ENCODE measurements at regions not wholly inside any gene's neighbourhood (a gene's known extent, or its start where the extent isn't known, plus 50 kb on each side); places are given as distances from the start of the nearest gene placed in this dataset.
"Not testable (repeated sequence)": the region's sequence is repeated elsewhere in the genome, so short reads cannot be mapped to it uniquely, and the experiment has no call there.

DNA sequence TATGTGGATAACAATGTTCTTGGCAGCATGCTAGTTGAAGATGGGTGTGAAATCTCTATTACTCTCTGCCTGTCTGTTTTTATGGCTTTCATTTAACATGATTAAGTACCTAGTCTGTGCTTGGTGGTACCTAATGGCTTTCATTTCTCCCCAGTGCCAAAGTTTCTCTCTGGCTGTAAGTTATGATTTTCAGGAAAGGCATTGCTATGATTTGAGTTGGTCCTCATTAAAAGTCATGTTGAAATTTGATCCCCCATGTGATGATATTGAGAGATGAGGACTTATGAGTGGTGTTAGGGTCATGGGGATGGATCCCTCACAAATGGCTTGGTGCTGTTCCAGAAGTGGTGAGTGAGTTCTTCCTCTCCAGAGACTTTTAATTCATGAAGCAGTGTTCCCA is 162.4 kb upstream of the IL15 start:
- Histone ChIP-seq H3K9me3 (no peaks in the 10 kb centered on the region), H3K27me3 (no peaks in the 10 kb centered on the region), H3K4me3 (no peak overlapping the region), H3K4me1 (no peaks in the 10 kb centered on the region), H3K27ac (no peak overlapping the region), H3K36me3 (no peaks in the 10 kb centered on the region)
- no peak for ATAC-seq
- in situ Hi-C loops (cut with MboI; ENCODE audit: low sequenced_read_pairs in 4 of 4) = no loop called here
- no peak for TF ChIP-seq POLR2A (IDR thresholded peaks at IDR 0.05)
- TF ChIP-seq, protein P1, sequence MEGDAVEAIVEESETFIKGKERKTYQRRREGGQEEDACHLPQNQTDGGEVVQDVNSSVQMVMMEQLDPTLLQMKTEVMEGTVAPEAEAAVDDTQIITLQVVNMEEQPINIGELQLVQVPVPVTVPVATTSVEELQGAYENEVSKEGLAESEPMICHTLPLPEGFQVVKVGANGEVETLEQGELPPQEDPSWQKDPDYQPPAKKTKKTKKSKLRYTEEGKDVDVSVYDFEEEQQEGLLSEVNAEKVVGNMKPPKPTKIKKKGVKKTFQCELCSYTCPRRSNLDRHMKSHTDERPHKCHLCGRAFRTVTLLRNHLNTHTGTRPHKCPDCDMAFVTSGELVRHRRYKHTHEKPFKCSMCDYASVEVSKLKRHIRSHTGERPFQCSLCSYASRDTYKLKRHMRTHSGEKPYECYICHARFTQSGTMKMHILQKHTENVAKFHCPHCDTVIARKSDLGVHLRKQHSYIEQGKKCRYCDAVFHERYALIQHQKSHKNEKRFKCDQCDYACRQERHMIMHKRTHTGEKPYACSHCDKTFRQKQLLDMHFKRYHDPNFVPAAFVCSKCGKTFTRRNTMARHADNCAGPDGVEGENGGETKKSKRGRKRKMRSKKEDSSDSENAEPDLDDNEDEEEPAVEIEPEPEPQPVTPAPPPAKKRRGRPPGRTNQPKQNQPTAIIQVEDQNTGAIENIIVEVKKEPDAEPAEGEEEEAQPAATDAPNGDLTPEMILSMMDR (IDR thresholded peaks at IDR 0.05 in 4 of 5, conservative IDR thresholded peaks at IDR 0.05 in 1 of 5) = no peak
- intact Hi-C loops (cut with DNase I; ENCODE audit: low total_unique reads) = no loop called here
- DNase-seq = no peak

DNA sequence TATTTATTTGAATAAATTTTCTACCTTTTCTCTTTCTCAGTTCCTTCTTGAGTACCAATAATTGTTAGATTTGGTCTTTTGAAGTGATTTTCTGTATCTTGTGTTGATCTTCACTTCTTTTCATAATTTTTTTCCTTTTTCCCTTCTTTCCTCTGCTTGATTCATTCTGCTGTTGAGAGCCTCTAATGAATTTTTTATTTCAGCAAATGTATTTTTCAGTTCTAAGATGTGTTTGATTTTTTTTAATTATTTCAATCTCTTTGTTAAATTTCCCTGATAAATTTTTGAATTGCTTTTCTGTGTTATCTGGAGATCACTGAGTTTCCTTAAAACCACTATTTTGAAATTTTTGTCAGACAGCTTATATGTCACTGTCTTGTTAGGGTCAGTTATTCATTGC is 155.4 kb upstream of the IL15 start:
- no peaks in the 10 kb centered on the region for H3K27me3 ChIP-seq
- ATAC-seq (no peak), DNase-seq (no peak)
- intact Hi-C loops (cut with DNase I; ENCODE audit: low total_unique reads) (no loop called here), in situ Hi-C loops (cut with MboI; ENCODE audit: low sequenced_read_pairs in 4 of 4) (no loop called here)
- TF ChIP-seq, protein P1 (IDR thresholded peaks at IDR 0.05 in 4 of 5, conservative IDR thresholded peaks at IDR 0.05 in 1 of 5) = no peak
- no peak for TF ChIP-seq POLR2A (IDR thresholded peaks at IDR 0.05)
- peaks cover 0 to 8% (median 0%) of the 10 kb centered on the region in 3 donors for H3K9me3 ChIP-seq
- no peak overlapping the region for H3K27ac ChIP-seq
- no peak overlapping the region for H3K4me3 ChIP-seq
- no peaks in the 10 kb centered on the region for H3K4me1 ChIP-seq
- no peaks in the 10 kb centered on the region for H3K36me3 ChIP-seq

DNA sequence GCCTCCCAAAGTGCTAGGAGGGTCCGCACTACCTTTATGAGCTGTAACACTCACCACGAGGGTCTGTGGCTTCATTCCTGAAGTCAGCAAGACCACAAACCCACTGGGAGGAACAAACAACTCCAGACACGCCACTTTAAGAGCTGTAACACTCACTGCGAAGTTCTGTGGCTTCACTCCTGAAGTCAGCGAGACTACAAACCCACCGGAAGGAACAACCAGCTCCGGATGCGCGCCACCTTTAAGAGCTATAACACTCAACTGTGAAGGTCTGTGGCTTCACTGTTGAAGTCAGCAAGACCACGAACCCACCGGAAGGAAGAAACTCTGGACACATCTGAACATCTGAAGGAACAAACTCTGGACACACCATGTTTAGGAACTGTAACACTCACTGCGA is 152.1 kb upstream of the IL15 start:
- H3K27ac ChIP-seq; ATAC-seq; H3K4me1 ChIP-seq; DNase-seq; intact Hi-C loops (cut with DNase I; ENCODE audit: low total_unique reads); H3K9me3 ChIP-seq; in situ Hi-C loops (cut with MboI; ENCODE audit: low sequenced_read_pairs in 4 of 4); H3K4me3 ChIP-seq; H3K36me3 ChIP-seq; H3K27me3 ChIP-seq: not testable (repeated sequence)

DNA sequence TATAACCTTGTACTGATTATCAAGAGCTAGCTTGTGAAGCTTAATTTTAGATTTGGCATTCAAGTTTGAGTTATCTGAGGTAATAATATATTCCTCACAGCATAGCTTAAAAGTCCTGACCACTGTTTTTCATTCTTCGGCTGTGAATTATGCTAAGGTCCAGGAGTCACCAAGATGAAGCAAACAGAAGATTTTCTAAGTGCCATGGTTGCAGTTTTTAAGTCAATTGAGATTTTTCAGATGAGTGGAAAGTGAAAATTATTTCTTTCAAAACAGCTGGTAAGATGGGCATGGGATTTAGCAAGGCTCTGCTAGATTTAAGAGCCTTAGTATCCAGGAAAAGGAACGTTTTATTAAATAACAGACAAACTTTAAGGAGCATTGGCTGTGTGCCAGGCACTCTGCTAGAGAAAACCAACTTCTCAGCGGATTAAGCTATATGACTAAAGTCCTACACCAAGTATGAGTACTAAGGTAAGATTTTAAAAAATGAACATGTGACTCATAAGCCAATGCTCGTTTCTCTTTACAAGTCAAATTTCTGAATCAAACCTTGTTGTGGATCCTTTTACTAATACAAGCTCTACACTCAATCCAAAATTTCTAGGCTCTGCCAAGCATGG is 149.9 kb upstream of the IL15 start:
- no peak for ATAC-seq
- no peaks in the 10 kb centered on the region for H3K36me3 ChIP-seq
- H3K27ac ChIP-seq = no peak overlapping the region
- no peak for DNase-seq
- intact Hi-C loops (cut with DNase I; ENCODE audit: low total_unique reads) = no loop called here
- TF ChIP-seq, protein P1 (IDR thresholded peaks at IDR 0.05 in 4 of 5, conservative IDR thresholded peaks at IDR 0.05 in 1 of 5) = no peak
- no peak for TF ChIP-seq POLR2A (IDR thresholded peaks at IDR 0.05)
- H3K4me1 ChIP-seq = no peaks in the 10 kb centered on the region
- peaks cover 0 to 2% (median 0%) of the 10 kb centered on the region in 3 donors for H3K9me3 ChIP-seq
- no peak overlapping the region for H3K4me3 ChIP-seq
- in situ Hi-C loops (cut with MboI; ENCODE audit: low sequenced_read_pairs in 4 of 4) = no loop called here
- no peaks in the 10 kb centered on the region for H3K27me3 ChIP-seq

DNA sequence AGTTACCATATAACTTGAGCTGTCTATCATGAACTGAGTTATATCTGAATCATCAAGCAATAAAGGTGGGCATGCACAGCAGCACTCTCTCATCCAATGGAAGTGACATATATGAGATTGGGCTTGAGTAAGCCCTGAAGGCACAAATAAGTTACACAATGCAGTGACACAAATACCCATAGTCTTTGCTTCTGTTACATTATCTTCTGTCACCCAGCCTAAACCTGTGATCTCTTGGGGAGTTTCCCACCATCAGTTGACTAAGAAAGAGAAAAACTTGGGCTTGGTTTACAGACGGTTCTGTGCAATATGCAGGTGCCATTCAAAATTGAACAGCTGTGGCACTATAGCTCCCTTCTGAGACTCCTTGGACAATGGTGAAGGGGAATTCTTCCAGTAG is 138.8 kb upstream of the IL15 start:
- Histone ChIP-seq H3K27ac (no peak overlapping the region), H3K36me3 (no peaks in the 10 kb centered on the region), H3K4me3 (no peak overlapping the region), H3K9me3 (no peaks in the 10 kb centered on the region), H3K27me3 (no peaks in the 10 kb centered on the region), H3K4me1 (no peaks in the 10 kb centered on the region)
- TF ChIP-seq, protein P1 (IDR thresholded peaks at IDR 0.05 in 4 of 5, conservative IDR thresholded peaks at IDR 0.05 in 1 of 5) = no peak
- no peak for TF ChIP-seq POLR2A (IDR thresholded peaks at IDR 0.05)
- DNase-seq = no peak
- in situ Hi-C loops (cut with MboI; ENCODE audit: low sequenced_read_pairs in 4 of 4) (no loop called here), intact Hi-C loops (cut with DNase I; ENCODE audit: low total_unique reads) (no loop called here)
- ATAC-seq = no peak
